ENCODE measurements at regions not wholly inside any gene's neighbourhood (a gene's known extent, or its start where the extent isn't known, plus 50 kb on each side); places are given as distances from the start of the nearest gene placed in this dataset.

DNA sequence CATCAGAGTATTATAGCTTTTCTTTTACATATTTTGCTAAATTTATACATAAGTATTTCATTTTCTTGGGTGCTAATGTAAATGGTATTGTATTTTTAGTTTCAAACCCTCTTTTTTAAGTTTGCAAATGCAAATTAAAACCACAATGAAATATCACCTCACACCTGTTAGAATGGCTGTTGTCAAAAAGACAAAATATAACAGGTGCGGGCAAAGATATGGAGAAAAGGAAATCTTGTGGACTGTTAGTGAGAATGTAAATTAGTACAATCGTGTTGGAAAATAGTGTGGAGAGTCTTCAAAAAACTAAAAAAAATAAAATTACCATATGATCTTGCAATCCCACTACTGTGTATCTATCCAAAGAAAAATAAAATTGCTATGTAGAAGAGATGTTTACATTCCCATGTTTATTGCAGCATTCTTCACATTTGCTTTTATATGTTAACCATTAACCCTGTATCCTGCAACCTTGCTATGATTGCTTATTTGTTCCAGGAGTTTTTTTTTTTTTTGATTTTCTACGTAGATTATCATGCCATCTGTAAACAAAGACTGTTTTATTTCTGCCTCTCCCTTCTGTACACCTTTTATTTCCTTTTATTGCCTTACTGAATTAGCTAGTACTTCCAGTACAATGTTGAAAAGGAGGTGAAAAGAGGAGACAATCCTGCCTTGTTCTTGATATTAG lies 405.4 kb upstream of the MIS18BP1 start:
- BruUV-seq (replicated peaks), result no TSS peak
- intact Hi-C loops (cut with micrococcal nuclease) (no loop called here), in situ Hi-C loops (cut with MboI) (no loop called here)
- Histone ChIP-seq H3K4me3 (no peak overlapping the region), H4K20me1 (replicated peaks; ENCODE audit: control insufficient read depth, insufficient read depth, low read length) (no peaks in the 10 kb centered on the region), H3K79me2 (ENCODE audit: control insufficient read depth, insufficient read depth, low read length) (no peaks in the 10 kb centered on the region), H3K9me3 (replicated peaks; ENCODE audit: control insufficient read depth, insufficient read depth, low read depth, low read length) (no peaks in the 10 kb centered on the region), H3K4me1 (replicated peaks in 1 of 2; ENCODE audit: control insufficient read depth in 2 of 2, insufficient read depth in 2 of 2, low read length in 2 of 2) (no peaks in the 10 kb centered on the region), H3K27ac (ENCODE audit: extremely low read depth, low read depth, low read length) (no peak overlapping the region), H2AFZ (ENCODE audit: low read depth, low read length) (no peak overlapping the region), H3K27me3 (ENCODE audit: control insufficient read depth in 2 of 2, insufficient read depth in 2 of 2, low read length in 2 of 2) (no peaks in the 10 kb centered on the region), H3K9ac (ENCODE audit: insufficient read depth in 1 of 2, low read depth in 2 of 2, low read length in 2 of 2) (no peak overlapping the region), H3K4me2 (ENCODE audit: insufficient read depth, low read length) (no peak overlapping the region), H3K36me3 (ENCODE audit: control insufficient read depth, insufficient read depth, low read length) (no peaks in the 10 kb centered on the region), H3K9me1 (ENCODE audit: control insufficient read depth, insufficient read depth, low read length) (no peaks in the 10 kb centered on the region)
- TF ChIP-seq SREBF2 (CRISPR knock-in tag; IDR thresholded peaks at IDR 0.05), result no peak
- no peak for TF ChIP-seq CTBP1 (IDR thresholded peaks at IDR 0.05; ENCODE audit: borderline replicate concordance)
- TF ChIP-seq, protein P1, sequence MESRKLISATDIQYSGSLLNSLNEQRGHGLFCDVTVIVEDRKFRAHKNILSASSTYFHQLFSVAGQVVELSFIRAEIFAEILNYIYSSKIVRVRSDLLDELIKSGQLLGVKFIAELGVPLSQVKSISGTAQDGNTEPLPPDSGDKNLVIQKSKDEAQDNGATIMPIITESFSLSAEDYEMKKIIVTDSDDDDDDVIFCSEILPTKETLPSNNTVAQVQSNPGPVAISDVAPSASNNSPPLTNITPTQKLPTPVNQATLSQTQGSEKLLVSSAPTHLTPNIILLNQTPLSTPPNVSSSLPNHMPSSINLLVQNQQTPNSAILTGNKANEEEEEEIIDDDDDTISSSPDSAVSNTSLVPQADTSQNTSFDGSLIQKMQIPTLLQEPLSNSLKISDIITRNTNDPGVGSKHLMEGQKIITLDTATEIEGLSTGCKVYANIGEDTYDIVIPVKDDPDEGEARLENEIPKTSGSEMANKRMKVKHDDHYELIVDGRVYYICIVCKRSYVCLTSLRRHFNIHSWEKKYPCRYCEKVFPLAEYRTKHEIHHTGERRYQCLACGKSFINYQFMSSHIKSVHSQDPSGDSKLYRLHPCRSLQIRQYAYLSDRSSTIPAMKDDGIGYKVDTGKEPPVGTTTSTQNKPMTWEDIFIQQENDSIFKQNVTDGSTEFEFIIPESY (CRISPR knock-in tag; IDR thresholded peaks at IDR 0.05), result no peak
- TF ChIP-seq ZNF583 (CRISPR knock-in tag; IDR thresholded peaks at IDR 0.05), result no peak
- TF ChIP-seq, protein P2, sequence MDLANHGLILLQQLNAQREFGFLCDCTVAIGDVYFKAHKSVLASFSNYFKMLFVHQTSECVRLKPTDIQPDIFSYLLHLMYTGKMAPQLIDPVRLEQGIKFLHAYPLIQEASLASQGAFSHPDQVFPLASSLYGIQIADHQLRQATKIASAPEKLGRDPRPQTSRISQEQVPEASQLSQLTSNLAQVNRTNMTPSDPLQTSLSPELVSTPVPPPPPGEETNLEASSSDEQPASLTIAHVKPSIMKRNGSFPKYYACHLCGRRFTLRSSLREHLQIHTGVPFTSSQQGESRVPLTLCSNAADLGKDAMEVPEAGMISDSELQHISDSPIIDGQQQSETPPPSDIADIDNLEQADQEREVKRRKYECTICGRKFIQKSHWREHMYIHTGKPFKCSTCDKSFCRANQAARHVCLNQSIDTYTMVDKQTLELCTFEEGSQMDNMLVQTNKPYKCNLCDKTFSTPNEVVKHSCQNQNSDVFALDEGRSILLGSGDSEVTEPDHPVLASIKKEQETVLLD (IDR thresholded peaks at IDR 0.05), result no peak
- no peak for TF ChIP-seq HMG20B (CRISPR knock-in tag; IDR thresholded peaks at IDR 0.05)
- WGBS (ENCODE audit: insufficient coverage, low coverage, missing lambda C conversion rate), result 0% methylated on average over 2 of the region's 3 CpGs
- CTCF ChIA-PET (ENCODE audit: low intra/inter-chr PET ratio), result no interaction called here
- ATAC-seq (no peak), FAIRE-seq (no peak), DNase-seq (ENCODE audit: extremely low read depth in 1 of 4, low spot score in 3 of 4) (no peak)
- POLR2A ChIA-PET, result no interaction called here
